Activated CD4-positive, alpha-beta T cell treated with anti-CD3 and anti-CD28 coated beads, Interleukin-10, Interleukin-2, amounts not matched to agents 100 ng/mL and 50 ng/mL, durations not matched to agents 16 hours and 8 hours (primary cell): ENCODE measurements at regions not wholly inside any gene's neighbourhood (a gene's known extent, or its start where the extent isn't known, plus 50 kb on each side); places are given as distances from the start of the nearest gene placed in this dataset.

Experiments used
- DNase-seq: peaks from one replicate; pipeline ENCODE4 v3.0.0-alpha.2; 2020

- DNase-seq, result no peak
Measured at GRCh38 chr14:22448905-22449599, 140.0 kb downstream of the DAD1 start.

- DNase-seq, result no peak
Measured at GRCh38 chr14:22448035-22448904, 140.8 kb downstream of the DAD1 start.

GRCh38 chr14:22438742-22439141 lies 150.3 kb downstream of the DAD1 start:
- DNase-seq, result no peak

- DNase-seq, result no peak
Measured at GRCh38 chr14:22434901-22435550, 154.0 kb downstream of the DAD1 start.

- DNase-seq, result no peak
Measured at GRCh38 chr14:22434030-22434429, 155.0 kb downstream of the DAD1 start.

GRCh38 chr14:22433069-22433468 lies 156.0 kb downstream of the DAD1 start:
- DNase-seq, result no peak

GRCh38 chr14:22432348-22432976 lies 156.6 kb downstream of the DAD1 start:
- no peak for DNase-seq

- no peak for DNase-seq
Measured at GRCh38 chr14:22429546-22430294, 159.3 kb downstream of the DAD1 start.

GRCh38 chr14:22428700-22429291 lies 160.2 kb downstream of the DAD1 start:
- no peak for DNase-seq

GRCh38 chr14:22427771-22428231 lies 161.2 kb downstream of the DAD1 start:
- DNase-seq, result no peak

- no peak for DNase-seq
Measured at GRCh38 chr14:22426711-22427110, 162.3 kb downstream of the DAD1 start.

GRCh38 chr14:22423958-22424357 lies 165.1 kb downstream of the DAD1 start:
- no peak for DNase-seq

GRCh38 chr14:22422238-22422637 lies 166.8 kb downstream of the DAD1 start:
- DNase-seq, result no peak

- DNase-seq, result no peak
Measured at GRCh38 chr14:22420598-22421186, 168.3 kb downstream of the DAD1 start.

GRCh38 chr14:22419620-22420019 lies 169.4 kb downstream of the DAD1 start:
- DNase-seq, result no peak

GRCh38 chr14:22418631-22419030 lies 170.4 kb downstream of the DAD1 start:
- no peak for DNase-seq

- no peak for DNase-seq
Measured at GRCh38 chr14:22417914-22418313, 171.1 kb downstream of the DAD1 start.

- no peak for DNase-seq
Measured at GRCh38 chr14:22416193-22416592, 172.8 kb downstream of the DAD1 start.

GRCh38 chr14:22415605-22415959 lies 173.4 kb downstream of the DAD1 start:
- no peak for DNase-seq

- DNase-seq, result no peak
Measured at GRCh38 chr14:22414876-22415604, 174.0 kb downstream of the DAD1 start.

- no peak for DNase-seq
Measured at GRCh38 chr14:22412926-22413411, 176.1 kb downstream of the DAD1 start.
